Astrocyte (in vitro differentiated cells and primary cell): ENCODE measurements at regions not wholly inside any gene's neighbourhood (a gene's known extent, or its start where the extent isn't known, plus 50 kb on each side); places are given as distances from the start of the nearest gene placed in this dataset.
A peak's percentile ranks its signal among the peaks of the same experiment; 100 is the strongest.

Experiments
- DNase-seq: peaks from one replicate; pipeline ENCODE4 v3.0.0-alpha.2; 2010; ENCODE audit warnings: low read depth
- FAIRE-seq: peaks from 2 replicates; lab custom pipeline; 2011; peaks lifted over from hg19 to GRCh38; lab: Jason Lieb, UNC
- H2AFZ ChIP-seq: 2 replicates; pipeline ENCODE4 v1.6.0; 2012; ENCODE audit warnings: low read depth, low read length, inconsistent platforms
- H3K27ac ChIP-seq: 2 replicates; pipeline ENCODE4 v1.5.1; 2011; ENCODE audit warnings: low read depth, low read length, inconsistent platforms
- H3K27me3 ChIP-seq: 2 replicates; pipeline ENCODE4 v1.6.0; 2011; ENCODE audit warnings: low read length, inconsistent platforms; ENCODE audit not compliant: insufficient read depth
- H3K36me3 ChIP-seq: 2 replicates; pipeline ENCODE4 v1.5.1; 2011; ENCODE audit warnings: low read length, inconsistent platforms; ENCODE audit not compliant: insufficient read depth
- H3K4me1 ChIP-seq: 2 replicates; pipeline ENCODE4 v1.5.1; 2011; ENCODE audit warnings: low read length, inconsistent platforms; ENCODE audit not compliant: insufficient read depth
- H3K4me2 ChIP-seq: 2 replicates; pipeline ENCODE4 v1.6.0; 2012; ENCODE audit warnings: low read length, inconsistent platforms
- H3K4me3 ChIP-seq: 2 replicates; pipeline ENCODE4 v1.5.1; 2011; ENCODE audit warnings: low read depth, mild to moderate bottlenecking, low read length, inconsistent platforms; ENCODE audit not compliant: insufficient read depth
- H3K79me2 ChIP-seq: 2 replicates; pipeline ENCODE4 v1.6.0; 2012; ENCODE audit warnings: mild to moderate bottlenecking, low read length, inconsistent platforms; ENCODE audit not compliant: insufficient read depth
- H3K9ac ChIP-seq: 2 replicates; pipeline ENCODE4 v1.6.0; 2012; ENCODE audit warnings: mild to moderate bottlenecking, low read length, inconsistent platforms
- H3K9me3 ChIP-seq: 2 replicates; pipeline ENCODE4 v1.5.1; 2012; ENCODE audit warnings: low read depth, mild to moderate bottlenecking, low read length, inconsistent platforms; ENCODE audit not compliant: insufficient read depth
- H4K20me1 ChIP-seq: 2 replicates; pipeline ENCODE4 v1.6.0; 2012; ENCODE audit warnings: low read length, inconsistent platforms; ENCODE audit not compliant: insufficient read depth
- H3K27ac Mint-ChIP-seq: one replicate; pipeline ENCODE4 v1.8.0; 2021; ENCODE audit warnings: mild to moderate bottlenecking, mixed read lengths; ENCODE audit not compliant: unreplicated experiment
- H3K27me3 Mint-ChIP-seq: one replicate; pipeline ENCODE4 v1.8.0; 2021; ENCODE audit warnings: low read depth, mixed read lengths; ENCODE audit not compliant: unreplicated experiment
- H3K36me3 Mint-ChIP-seq: one replicate; pipeline ENCODE4 v1.8.0; 2021; ENCODE audit warnings: low read depth, mixed read lengths; ENCODE audit not compliant: unreplicated experiment
- H3K4me1 Mint-ChIP-seq: one replicate; pipeline ENCODE4 v1.8.0; 2021; ENCODE audit warnings: low read depth, mixed read lengths; ENCODE audit not compliant: unreplicated experiment
- H3K4me3 Mint-ChIP-seq: one replicate; pipeline ENCODE4 v1.8.0; 2021; ENCODE audit warnings: mild to moderate bottlenecking, moderate library complexity, mixed read lengths; ENCODE audit not compliant: unreplicated experiment
- H3K9me3 Mint-ChIP-seq: one replicate; pipeline ENCODE4 v1.8.0; 2021; ENCODE audit warnings: mild to moderate bottlenecking, mixed read lengths; ENCODE audit not compliant: unreplicated experiment
- EZH2 ChIP-seq: IDR thresholded peaks from 2 replicates; pipeline ENCODE4 v1.6.1; 2012; ENCODE audit warnings: mild to moderate bottlenecking, low read length, inconsistent platforms; ENCODE audit not compliant: insufficient read depth
- TF ChIP-seq, protein P1 (sequence below): IDR thresholded peaks from 2 replicates; pipeline ENCODE4 v1.5.1; 2011; ENCODE audit warnings: low read depth, mild to moderate bottlenecking, inconsistent platforms, low read length, moderate library complexity; ENCODE audit not compliant: insufficient read depth

DNA sequence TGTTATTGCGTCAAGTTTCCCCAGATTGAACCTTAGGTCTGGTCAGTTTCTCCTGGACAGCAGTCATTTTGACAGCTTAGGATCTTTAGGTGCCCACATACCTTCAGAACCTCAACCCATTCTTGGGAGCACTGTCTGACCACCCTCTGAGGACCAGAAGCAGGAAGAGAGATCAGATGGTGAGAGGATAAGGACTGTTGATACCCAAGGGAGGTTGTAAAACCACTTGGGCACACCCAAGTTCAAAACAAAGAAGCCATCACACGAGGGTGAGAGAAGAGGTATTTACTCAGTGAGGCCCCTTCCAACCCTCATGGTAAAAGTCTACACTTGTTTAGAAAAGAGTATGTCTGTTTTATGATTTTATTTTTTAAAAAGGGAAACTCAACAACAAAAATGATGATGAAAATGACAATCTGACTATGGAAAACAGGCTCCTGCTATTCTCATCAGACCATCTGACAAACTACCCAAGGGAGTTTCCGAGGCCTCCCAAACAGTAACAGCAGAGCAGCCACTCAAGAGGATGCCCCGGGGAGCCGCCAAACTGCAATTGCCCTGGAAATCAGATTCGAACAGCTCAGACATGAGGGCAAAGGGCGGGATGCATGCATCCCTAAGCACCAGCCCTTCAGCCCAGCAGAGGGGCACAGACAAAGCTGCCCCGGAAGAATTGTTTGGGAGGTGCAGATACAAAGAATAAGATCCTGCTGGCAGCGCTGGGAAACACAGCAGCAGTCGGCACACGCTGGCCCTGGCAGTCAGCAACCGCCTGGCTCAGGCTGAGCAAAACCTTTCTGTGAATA lies 162.6 kb upstream of the PLEKHG7 start:
- Histone ChIP-seq H3K79me2 (no peaks in the 10 kb centered on the region), H4K20me1 (no peaks in the 10 kb centered on the region), H3K4me1 (peaks cover 12% of the 10 kb centered on the region), H2AFZ (peak overlapping the region; percentile 4), H3K36me3 (no peaks in the 10 kb centered on the region), H3K27ac (no peak overlapping the region), H3K4me3 (no peak overlapping the region), H3K4me2 (no peak overlapping the region), H3K9ac (no peak overlapping the region), H3K9me3 (no peaks in the 10 kb centered on the region), H3K27me3 (no peaks in the 10 kb centered on the region)
- Mint-ChIP-seq H3K4me1 (peaks cover 24% of the 10 kb centered on the region), H3K4me3 (no peak overlapping the region), H3K27me3 (no peaks in the 10 kb centered on the region), H3K27ac (peak overlapping the region; percentile 34), H3K36me3 (no peaks in the 10 kb centered on the region), H3K9me3 (no peaks in the 10 kb centered on the region)
- TF ChIP-seq, protein P1, sequence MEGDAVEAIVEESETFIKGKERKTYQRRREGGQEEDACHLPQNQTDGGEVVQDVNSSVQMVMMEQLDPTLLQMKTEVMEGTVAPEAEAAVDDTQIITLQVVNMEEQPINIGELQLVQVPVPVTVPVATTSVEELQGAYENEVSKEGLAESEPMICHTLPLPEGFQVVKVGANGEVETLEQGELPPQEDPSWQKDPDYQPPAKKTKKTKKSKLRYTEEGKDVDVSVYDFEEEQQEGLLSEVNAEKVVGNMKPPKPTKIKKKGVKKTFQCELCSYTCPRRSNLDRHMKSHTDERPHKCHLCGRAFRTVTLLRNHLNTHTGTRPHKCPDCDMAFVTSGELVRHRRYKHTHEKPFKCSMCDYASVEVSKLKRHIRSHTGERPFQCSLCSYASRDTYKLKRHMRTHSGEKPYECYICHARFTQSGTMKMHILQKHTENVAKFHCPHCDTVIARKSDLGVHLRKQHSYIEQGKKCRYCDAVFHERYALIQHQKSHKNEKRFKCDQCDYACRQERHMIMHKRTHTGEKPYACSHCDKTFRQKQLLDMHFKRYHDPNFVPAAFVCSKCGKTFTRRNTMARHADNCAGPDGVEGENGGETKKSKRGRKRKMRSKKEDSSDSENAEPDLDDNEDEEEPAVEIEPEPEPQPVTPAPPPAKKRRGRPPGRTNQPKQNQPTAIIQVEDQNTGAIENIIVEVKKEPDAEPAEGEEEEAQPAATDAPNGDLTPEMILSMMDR = no peak
- TF ChIP-seq EZH2 = no peak
- DNase-seq = no peak
- no peak for FAIRE-seq

- FAIRE-seq = peak; percentile 13
These were observed 163.6 kb upstream of the PLEKHG7 start for GRCh38 chr12:92539110-92539749.

More at GRCh38 chr12:92539110-92539749, 163.6 kb upstream of the PLEKHG7 start:
- Mint-ChIP-seq H3K4me1 (peaks cover 24% of the 10 kb centered on the region), H3K27me3 (no peaks in the 10 kb centered on the region), H3K9me3 (no peaks in the 10 kb centered on the region), H3K36me3 (no peaks in the 10 kb centered on the region), H3K4me3 (no peak overlapping the region), H3K27ac (peak overlapping the region; percentile 34)
- Histone ChIP-seq H3K4me1 (peaks cover 12% of the 10 kb centered on the region), H3K4me3 (no peak overlapping the region), H3K9me3 (no peaks in the 10 kb centered on the region), H3K4me2 (peak overlapping the region; percentile 27), H4K20me1 (no peaks in the 10 kb centered on the region), H3K9ac (no peak overlapping the region), H3K36me3 (no peaks in the 10 kb centered on the region), H3K79me2 (no peaks in the 10 kb centered on the region), H3K27me3 (no peaks in the 10 kb centered on the region), H2AFZ (no peak overlapping the region), H3K27ac (no peak overlapping the region)
- TF ChIP-seq, protein P1 = no peak
- TF ChIP-seq EZH2 = no peak
- peak; percentile 87 for DNase-seq
